ENCODE measurements at regions not wholly inside any gene's neighbourhood (a gene's known extent, or its start where the extent isn't known, plus 50 kb on each side); places are given as distances from the start of the nearest gene placed in this dataset.

GRCh38 chr5:53330491-53330890, 149.9 kb upstream of the FST start:
- no peak for TF ChIP-seq CTCF (conservative IDR thresholded peaks at IDR 0.05)
- no peak for TF ChIP-seq ZFX (IDR thresholded peaks at IDR 0.05)

DNA sequence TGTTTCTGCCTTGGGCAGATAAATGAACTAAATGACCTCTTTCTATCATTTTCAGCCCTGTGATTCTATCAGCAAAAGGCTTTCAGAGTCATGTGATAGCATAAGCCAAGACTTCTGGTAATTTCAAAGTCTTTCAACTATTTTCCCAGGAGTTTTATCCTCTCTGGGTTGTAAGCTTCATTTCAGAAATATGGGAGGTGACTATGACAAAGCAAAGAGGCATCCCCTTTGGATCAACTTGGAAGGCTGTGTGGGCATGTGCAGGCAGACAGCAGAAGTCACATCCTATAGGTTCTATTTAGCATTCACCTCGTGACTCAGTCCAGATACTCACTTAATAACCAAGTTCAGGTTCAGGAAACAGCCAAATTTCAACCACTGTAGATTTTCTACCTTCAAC, 149.0 kb upstream of the FST start:
- no peak overlapping the region for H3K27ac ChIP-seq
- TF ChIP-seq CTCF (conservative IDR thresholded peaks at IDR 0.05) (no peak), ZFX (IDR thresholded peaks at IDR 0.05) (no peak)

More at GRCh38 chr5:53330491-53330890, 149.9 kb upstream of the FST start:
- no peak overlapping the region for H3K27ac ChIP-seq

GRCh38 chr5:53333160-53333559, 147.3 kb upstream of the FST start:
- no peak overlapping the region for H3K27ac ChIP-seq
- no peak for TF ChIP-seq ZFX (IDR thresholded peaks at IDR 0.05)
- TF ChIP-seq CTCF (conservative IDR thresholded peaks at IDR 0.05) = no peak

- no peak overlapping the region for H3K27ac ChIP-seq
- TF ChIP-seq ZFX (IDR thresholded peaks at IDR 0.05) (no peak), CTCF (conservative IDR thresholded peaks at IDR 0.05) (no peak)
Measured at GRCh38 chr5:53334431-53334941, 145.9 kb upstream of the FST start.

- H3K27ac ChIP-seq = no peak overlapping the region
- TF ChIP-seq ZFX (IDR thresholded peaks at IDR 0.05) = no peak
- TF ChIP-seq CTCF (conservative IDR thresholded peaks at IDR 0.05) = peak; percentile 32
Measured at GRCh38 chr5:53335115-53335514, 145.3 kb upstream of the FST start.

DNA sequence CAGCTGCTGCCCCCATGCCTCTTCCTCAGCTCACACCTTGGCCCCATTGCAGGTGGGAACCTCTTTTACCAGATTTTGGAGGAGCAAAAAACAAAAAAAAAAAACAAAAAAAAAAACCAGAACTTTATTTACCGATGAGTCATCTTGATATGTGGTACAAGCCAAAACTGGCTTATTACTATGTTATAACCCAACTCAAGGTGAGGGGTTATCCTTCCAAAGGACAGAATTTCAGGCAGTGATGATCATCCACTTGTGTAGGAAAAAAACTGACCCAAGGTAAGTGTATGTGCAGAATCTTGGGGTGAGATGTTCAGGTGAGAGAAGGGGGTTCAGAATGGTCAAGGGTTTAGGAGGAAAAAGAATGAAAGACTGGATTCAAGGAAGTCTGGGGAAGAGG, 142.6 kb upstream of the FST start:
- no peak for TF ChIP-seq CTCF (conservative IDR thresholded peaks at IDR 0.05)
- TF ChIP-seq ZFX (IDR thresholded peaks at IDR 0.05) = no peak
- H3K27ac ChIP-seq = no peak overlapping the region; the same call in 1 of the 2 replicates

- H3K27ac ChIP-seq = no peak overlapping the region
- TF ChIP-seq CTCF (conservative IDR thresholded peaks at IDR 0.05) (no peak), ZFX (IDR thresholded peaks at IDR 0.05) (no peak)
Measured at GRCh38 chr5:53338971-53339370, 141.5 kb upstream of the FST start.

Data from C4-2B (cell line).